GM12865 (cell line): ENCODE measurements at regions not wholly inside any gene's neighbourhood (a gene's known extent, or its start where the extent isn't known, plus 50 kb on each side); places are given as distances from the start of the nearest gene placed in this dataset.
"Not testable (repeated sequence)": the region's sequence is repeated elsewhere in the genome, so short reads cannot be mapped to it uniquely, and the experiment has no call there.

Source experiments
- DNase-seq: peaks from one replicate; pipeline ENCODE4 v3.0.0; 2010; ENCODE audit warnings: low read depth
- H3K4me3 ChIP-seq: 2 replicates; pipeline ENCODE4 v1.5.1; 2011; ENCODE audit warnings: mild to moderate bottlenecking, low read depth, low read length, control low read depth
- CTCF ChIP-seq: IDR thresholded peaks from 2 replicates; pipeline ENCODE4 v1.5.1; 2011; ENCODE audit warnings: low read length, control low read depth, low read depth, inconsistent platforms; ENCODE audit not compliant: insufficient read depth; ENCODE audit errors: missing control alignments

- DNase-seq, result no peak
- H3K4me3 ChIP-seq, result no peak overlapping the region
- no peak for TF ChIP-seq CTCF
Observed at GRCh38 chr4:78711676-78712075, 64.5 kb upstream of the BMP2K start.

GRCh38 chr4:78714598-78714997, 61.6 kb upstream of the BMP2K start:
- not testable (repeated sequence) for DNase-seq, H3K4me3 ChIP-seq

GRCh38 chr4:78715372-78715771, 60.8 kb upstream of the BMP2K start:
- H3K4me3 ChIP-seq, DNase-seq: not testable (repeated sequence)

- DNase-seq, H3K4me3 ChIP-seq: not testable (repeated sequence)
Observed at GRCh38 chr4:78717712-78718111, 58.4 kb upstream of the BMP2K start.

GRCh38 chr4:78720204-78720603, 55.9 kb upstream of the BMP2K start:
- no peak for TF ChIP-seq CTCF
- H3K4me3 ChIP-seq, result no peak overlapping the region
- DNase-seq, result no peak

- no peak overlapping the region for H3K4me3 ChIP-seq
- TF ChIP-seq CTCF, result no peak
- DNase-seq, result peak; percentile 62
Observed at GRCh38 chr4:78720994-78721677, 55.0 kb upstream of the BMP2K start.

- no peak overlapping the region for H3K4me3 ChIP-seq
- no peak for DNase-seq
- TF ChIP-seq CTCF, result no peak
Observed at GRCh38 chr4:78721747-78722146, 54.4 kb upstream of the BMP2K start.

GRCh38 chr4:78722320-78722719, 53.8 kb upstream of the BMP2K start:
- DNase-seq, result no peak
- H3K4me3 ChIP-seq, result no peak overlapping the region
- TF ChIP-seq CTCF, result no peak

- no peak overlapping the region for H3K4me3 ChIP-seq
- no peak for DNase-seq
- no peak for TF ChIP-seq CTCF
Observed at GRCh38 chr4:78722878-78723277, 53.3 kb upstream of the BMP2K start.
